RWPE2 (cell line): ENCODE measurements at regions not wholly inside any gene's neighbourhood (a gene's known extent, or its start where the extent isn't known, plus 50 kb on each side); places are given as distances from the start of the nearest gene placed in this dataset.

ENCODE experiments used
- ATAC-seq: fragments of 200-7000 bp; cut with Tn5 transposase; 3 replicates; pipeline ENCODE4 v1.9.1; 2021; ENCODE audit warnings: low read depth
- DNase-seq: peaks from one replicate; pipeline ENCODE4 v3.0.0-alpha.2; 2020; ENCODE audit warnings: low spot score
- H3K27ac ChIP-seq: fragments of 450-650 bp; 2 replicates; pipeline ENCODE4 v1.5.1; 2017; ENCODE audit warnings: mild to moderate bottlenecking; ENCODE audit not compliant: poor library complexity, severe bottlenecking
- H3K27me3 ChIP-seq: fragments of 250-450 bp; sonication (Bioruptor Pico); 2 replicates; pipeline ENCODE4 v1.5.1; 2021; ENCODE audit warnings: mild to moderate bottlenecking, moderate library complexity; ENCODE audit not compliant: insufficient read depth, poor library complexity, severe bottlenecking
- H3K36me3 ChIP-seq: fragments of 250-450 bp; sonication (Bioruptor Pico); 2 replicates; pipeline ENCODE4 v1.5.1; 2020; ENCODE audit warnings: low read depth, mild to moderate bottlenecking, moderate library complexity
- H3K4me1 ChIP-seq: fragments of 250-450 bp; sonication (Bioruptor Pico); 2 replicates; pipeline ENCODE4 v1.5.1; 2021; ENCODE audit warnings: mild to moderate bottlenecking, moderate library complexity; ENCODE audit not compliant: insufficient read depth, poor library complexity, severe bottlenecking
- H3K4me3 ChIP-seq: fragments of 250-450 bp; sonication (Bioruptor Pico); 2 replicates; pipeline ENCODE4 v1.5.1; 2021; ENCODE audit warnings: mild to moderate bottlenecking, moderate library complexity; ENCODE audit not compliant: severe bottlenecking
- H3K9me3 ChIP-seq: fragments of 250-450 bp; sonication (Bioruptor Pico); 2 replicates; pipeline ENCODE4 v1.5.1; 2021; ENCODE audit warnings: mild to moderate bottlenecking, moderate library complexity; ENCODE audit not compliant: severe bottlenecking
- TF ChIP-seq, protein P1 (sequence below): fragments of 450-650 bp; IDR thresholded peaks from one replicate; pipeline ENCODE4 v1.5.1; 2017; ENCODE audit warnings: mild to moderate bottlenecking, moderate library complexity; ENCODE audit not compliant: poor library complexity, severe bottlenecking

DNA sequence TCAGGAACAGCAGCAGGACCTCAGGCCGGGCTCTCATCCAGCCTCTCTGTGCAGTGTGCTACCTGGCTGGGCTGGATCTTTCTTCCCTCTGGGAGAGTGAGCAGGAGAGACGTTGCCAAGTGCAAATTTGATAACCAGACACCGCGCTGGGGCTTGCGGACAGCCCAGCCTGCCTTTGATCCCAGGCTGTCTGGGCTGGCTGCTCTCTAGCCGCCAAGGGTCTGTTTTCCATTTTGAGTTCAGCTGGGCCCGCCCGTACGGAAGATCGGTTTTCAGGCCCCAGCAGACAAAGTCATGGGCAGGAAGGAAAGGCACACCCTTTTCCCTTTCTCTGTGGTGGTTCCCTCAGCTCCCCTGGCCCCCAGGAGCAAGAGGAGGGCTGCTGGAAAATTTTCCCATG lies 90.2 kb downstream of the CPZ start:
- Histone ChIP-seq H3K36me3 (no peaks in the 10 kb centered on the region), H3K27me3 (peaks cover 28% of the 10 kb centered on the region), H3K4me1 (no peaks in the 10 kb centered on the region), H3K4me3 (no peak overlapping the region), H3K27ac (no peak overlapping the region), H3K9me3 (no peaks in the 10 kb centered on the region)
- DNase-seq (peak; percentile 16), ATAC-seq (no peak)
- TF ChIP-seq, protein P1, sequence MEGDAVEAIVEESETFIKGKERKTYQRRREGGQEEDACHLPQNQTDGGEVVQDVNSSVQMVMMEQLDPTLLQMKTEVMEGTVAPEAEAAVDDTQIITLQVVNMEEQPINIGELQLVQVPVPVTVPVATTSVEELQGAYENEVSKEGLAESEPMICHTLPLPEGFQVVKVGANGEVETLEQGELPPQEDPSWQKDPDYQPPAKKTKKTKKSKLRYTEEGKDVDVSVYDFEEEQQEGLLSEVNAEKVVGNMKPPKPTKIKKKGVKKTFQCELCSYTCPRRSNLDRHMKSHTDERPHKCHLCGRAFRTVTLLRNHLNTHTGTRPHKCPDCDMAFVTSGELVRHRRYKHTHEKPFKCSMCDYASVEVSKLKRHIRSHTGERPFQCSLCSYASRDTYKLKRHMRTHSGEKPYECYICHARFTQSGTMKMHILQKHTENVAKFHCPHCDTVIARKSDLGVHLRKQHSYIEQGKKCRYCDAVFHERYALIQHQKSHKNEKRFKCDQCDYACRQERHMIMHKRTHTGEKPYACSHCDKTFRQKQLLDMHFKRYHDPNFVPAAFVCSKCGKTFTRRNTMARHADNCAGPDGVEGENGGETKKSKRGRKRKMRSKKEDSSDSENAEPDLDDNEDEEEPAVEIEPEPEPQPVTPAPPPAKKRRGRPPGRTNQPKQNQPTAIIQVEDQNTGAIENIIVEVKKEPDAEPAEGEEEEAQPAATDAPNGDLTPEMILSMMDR, result no peak

DNA sequence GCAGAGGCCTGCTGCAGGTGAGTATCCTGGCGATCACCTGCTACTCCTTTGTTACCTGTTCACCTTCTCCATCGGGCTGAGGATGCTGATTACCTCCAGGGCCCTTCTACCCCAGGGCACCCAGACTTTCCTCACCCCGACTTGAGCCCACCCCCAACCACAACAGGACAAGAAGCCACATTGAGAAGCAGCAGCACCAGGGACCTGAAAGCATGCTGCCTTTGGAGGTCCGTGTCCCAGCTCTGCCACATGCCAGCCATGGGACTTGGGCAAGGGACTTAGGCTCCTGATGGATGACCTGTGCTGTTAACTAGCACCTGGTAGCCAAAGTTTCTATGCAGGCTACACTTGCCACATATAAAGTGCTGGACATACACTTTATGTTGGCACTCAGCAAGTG lies 89.7 kb downstream of the CPZ start:
- H3K4me3 ChIP-seq, result no peak overlapping the region
- no peaks in the 10 kb centered on the region for H3K9me3 ChIP-seq
- H3K36me3 ChIP-seq, result no peaks in the 10 kb centered on the region
- DNase-seq (peak; percentile 25), ATAC-seq (no peak)
- TF ChIP-seq, protein P1, result no peak
- no peaks in the 10 kb centered on the region for H3K4me1 ChIP-seq
- peaks cover 28% of the 10 kb centered on the region for H3K27me3 ChIP-seq
- no peak overlapping the region for H3K27ac ChIP-seq

DNA sequence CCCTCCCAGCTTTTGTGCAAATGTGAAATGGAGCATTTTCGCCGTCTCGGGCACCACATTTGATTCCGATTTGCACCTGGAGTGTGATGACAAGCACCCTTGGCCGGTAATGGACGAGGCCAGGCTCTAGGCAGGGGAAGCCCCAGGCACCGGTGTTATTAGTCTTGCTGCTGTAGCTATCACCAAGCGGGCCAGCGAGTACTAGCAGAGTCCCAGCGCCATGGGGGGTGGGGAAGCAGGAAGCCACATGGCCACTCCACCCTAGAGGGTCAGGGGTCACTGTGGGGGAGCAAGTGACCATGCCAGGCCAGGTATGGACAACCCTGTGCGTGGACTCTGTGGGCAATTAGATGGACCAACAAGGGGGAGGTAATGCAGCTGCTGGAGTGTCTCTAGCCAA lies 88.8 kb downstream of the CPZ start:
- no peaks in the 10 kb centered on the region for H3K9me3 ChIP-seq
- DNase-seq, result peak; percentile 37
- TF ChIP-seq, protein P1, result no peak
- no peak overlapping the region for H3K27ac ChIP-seq
- no peaks in the 10 kb centered on the region for H3K4me1 ChIP-seq
- no peak overlapping the region for H3K4me3 ChIP-seq
- ATAC-seq, result no peak
- H3K27me3 ChIP-seq, result peaks cover 28% of the 10 kb centered on the region
- H3K36me3 ChIP-seq, result no peaks in the 10 kb centered on the region

DNA sequence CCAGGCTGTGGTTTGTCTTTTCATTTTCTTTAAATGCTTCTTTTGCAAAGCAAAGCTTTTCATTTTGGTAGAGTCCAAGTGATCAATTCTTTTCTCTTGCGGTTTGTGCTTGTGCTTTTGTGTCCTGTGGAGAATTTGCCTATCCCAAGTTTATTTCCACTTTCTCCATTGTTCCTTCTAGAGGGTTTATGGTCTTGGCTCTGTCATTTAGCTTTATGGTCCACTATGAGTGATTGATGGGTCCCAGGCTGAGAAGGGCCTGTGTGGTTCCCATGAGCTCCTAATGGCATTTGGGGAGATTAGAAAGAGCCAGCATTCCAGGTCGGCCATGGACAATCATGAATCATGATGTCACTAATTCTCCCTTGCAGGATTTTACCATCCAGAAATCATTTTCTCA lies 86.5 kb downstream of the CPZ start:
- no peak for ATAC-seq
- no peak overlapping the region for H3K4me3 ChIP-seq
- TF ChIP-seq, protein P1, result no peak
- no peaks in the 10 kb centered on the region for H3K36me3 ChIP-seq
- no peaks in the 10 kb centered on the region for H3K9me3 ChIP-seq
- DNase-seq, result no peak
- H3K4me1 ChIP-seq, result no peaks in the 10 kb centered on the region
- H3K27ac ChIP-seq, result no peak overlapping the region
- H3K27me3 ChIP-seq, result peaks cover 20% of the 10 kb centered on the region

DNA sequence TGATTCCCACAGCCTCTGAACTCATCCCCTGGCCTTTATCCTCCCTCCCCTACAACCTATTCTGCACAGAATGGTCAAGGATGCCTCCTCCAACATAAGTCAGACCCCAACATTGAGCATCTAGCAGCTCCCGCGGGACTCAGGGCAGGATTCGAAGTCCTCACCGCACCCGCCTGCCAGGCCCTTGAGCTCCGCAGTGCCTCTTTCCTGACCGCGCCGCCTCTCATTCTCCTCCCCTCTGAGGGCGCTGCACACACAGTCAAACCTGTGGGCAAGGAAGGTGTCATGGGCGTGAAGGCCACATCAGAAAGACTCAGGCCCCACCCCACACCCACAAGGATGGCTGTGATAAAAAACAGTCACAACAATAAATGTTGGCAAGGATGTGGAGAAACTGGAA lies 84.1 kb downstream of the CPZ start:
- no peak overlapping the region for H3K4me3 ChIP-seq
- peak; percentile 34 for DNase-seq
- peaks cover 20% of the 10 kb centered on the region for H3K27me3 ChIP-seq
- H3K36me3 ChIP-seq, result no peaks in the 10 kb centered on the region
- TF ChIP-seq, protein P1, result no peak
- ATAC-seq, result no peak
- H3K9me3 ChIP-seq, result no peaks in the 10 kb centered on the region
- H3K4me1 ChIP-seq, result no peaks in the 10 kb centered on the region
- no peak overlapping the region for H3K27ac ChIP-seq
